IgD-negative memory B cell (primary cell): ENCODE measurements at regions not wholly inside any gene's neighbourhood (a gene's known extent, or its start where the extent isn't known, plus 50 kb on each side); places are given as distances from the start of the nearest gene placed in this dataset.
A peak's percentile ranks its signal among the peaks of the same experiment; 100 is the strongest.
"Not testable (repeated sequence)": the region's sequence is repeated elsewhere in the genome, so short reads cannot be mapped to it uniquely, and the experiment has no call there.

ENCODE experiments used
- H3K27ac Mint-ChIP-seq, 3 donors: one replicate each; pipeline ENCODE4 v1.8.0; 2020 to 2022; ENCODE audit warnings: mild to moderate bottlenecking in 3 of 3, mixed read lengths in 3 of 3, moderate library complexity in 1 of 3
- H3K27me3 Mint-ChIP-seq: one replicate; pipeline ENCODE4 v1.8.0; 2021; ENCODE audit warnings: mixed read lengths
- H3K36me3 Mint-ChIP-seq: one replicate; pipeline ENCODE4 v1.8.0; 2020; ENCODE audit warnings: mild to moderate bottlenecking, mixed read lengths
- H3K4me1 Mint-ChIP-seq, 3 donors: one replicate each; pipeline ENCODE4 v1.8.0; 2020 to 2022; ENCODE audit warnings: mixed read lengths in 3 of 3, mild to moderate bottlenecking in 1 of 3
- H3K4me3 Mint-ChIP-seq, 4 donors: one replicate each; pipeline ENCODE4 v1.8.0; 2020 to 2022; ENCODE audit warnings: mild to moderate bottlenecking in 4 of 4, mixed read lengths in 4 of 4, moderate library complexity in 3 of 4
- H3K9me3 Mint-ChIP-seq, 3 donors: one replicate each; pipeline ENCODE4 v1.8.0; 2020 to 2021; ENCODE audit warnings: mixed read lengths in 3 of 3, mild to moderate bottlenecking in 1 of 3

GRCh38 chr5:155136216-155136850, 122.8 kb downstream of the KIF4B start:
- H3K27me3 Mint-ChIP-seq: peaks cover 17% of the 10 kb centered on the region
- H3K4me3 Mint-ChIP-seq: no peak overlapping the region
- H3K9me3 Mint-ChIP-seq: no peaks in the 10 kb centered on the region
- no peak overlapping the region for H3K27ac Mint-ChIP-seq
- peaks cover 0 to 1% (median 0%) of the 10 kb centered on the region in 3 donors for H3K4me1 Mint-ChIP-seq
- no peaks in the 10 kb centered on the region for H3K36me3 Mint-ChIP-seq

DNA sequence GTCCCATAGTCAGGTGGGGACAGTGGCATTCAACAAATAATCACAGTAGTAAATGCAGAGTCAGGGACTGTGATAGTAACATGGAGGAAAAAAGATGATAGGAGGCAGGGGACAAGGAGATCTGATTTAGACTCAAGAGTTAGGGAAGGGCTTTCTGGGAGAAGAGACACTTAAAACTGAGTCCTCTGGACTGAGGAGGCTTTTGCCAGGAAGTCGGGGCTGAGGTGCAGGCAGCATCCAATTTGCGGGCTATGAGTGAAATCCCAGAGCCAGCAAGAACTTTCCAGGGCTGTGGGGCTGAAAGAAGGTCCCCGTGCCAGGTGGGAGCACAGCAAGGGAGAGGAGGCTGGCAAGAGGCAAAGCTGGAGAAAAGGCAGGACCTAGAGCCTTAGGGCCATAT, 124.1 kb downstream of the KIF4B start:
- Mint-ChIP-seq H3K36me3 (no peaks in the 10 kb centered on the region), H3K27me3 (peaks cover 14% of the 10 kb centered on the region), H3K4me3 (no peak overlapping the region), H3K9me3 (no peaks in the 10 kb centered on the region), H3K4me1 (peaks cover 0 to 1% (median 0%) of the 10 kb centered on the region in 3 donors), H3K27ac (no peak overlapping the region)

- Mint-ChIP-seq H3K27ac (no peak overlapping the region), H3K4me3 (no peak overlapping the region), H3K36me3 (no peaks in the 10 kb centered on the region), H3K27me3 (peaks cover 15% of the 10 kb centered on the region), H3K4me1 (peaks cover 0 to 1% (median 0%) of the 10 kb centered on the region in 3 donors), H3K9me3 (no peaks in the 10 kb centered on the region)
Observed at GRCh38 chr5:155140646-155141045, 127.1 kb downstream of the KIF4B start.

DNA sequence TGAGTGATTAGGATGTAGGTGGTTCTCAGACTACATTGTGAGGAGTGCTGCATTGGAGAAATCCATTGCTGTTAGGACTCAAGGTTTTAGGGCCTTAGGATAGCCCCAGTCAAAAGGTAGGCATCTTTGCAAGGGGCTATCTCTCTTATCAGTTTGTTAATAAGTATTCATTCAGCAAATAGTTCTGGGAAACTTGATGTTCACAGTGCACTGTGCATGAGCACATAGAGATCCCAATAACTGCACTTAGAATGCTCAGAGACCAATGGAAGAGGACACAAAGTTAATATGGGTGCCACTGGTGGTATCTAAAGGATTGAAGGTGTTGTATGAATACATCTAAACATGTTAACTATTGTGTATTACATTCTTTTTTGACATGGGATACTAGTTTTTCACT, 131.4 kb downstream of the KIF4B start:
- Mint-ChIP-seq H3K27me3 (peaks cover 2% of the 10 kb centered on the region), H3K4me1 (peaks cover 0 to 2% (median 0%) of the 10 kb centered on the region in 3 donors), H3K9me3 (peaks cover 0 to 2% (median 0%) of the 10 kb centered on the region in 3 donors), H3K4me3 (no peak overlapping the region), H3K27ac (no peak overlapping the region), H3K36me3 (no peaks in the 10 kb centered on the region)

- Mint-ChIP-seq H3K9me3 (peaks cover 0 to 2% (median 0%) of the 10 kb centered on the region in 3 donors), H3K27ac (no peak overlapping the region), H3K4me3 (no peak overlapping the region), H3K4me1 (peaks cover 0 to 2% (median 0%) of the 10 kb centered on the region in 3 donors), H3K36me3 (no peaks in the 10 kb centered on the region), H3K27me3 (peaks cover 1% of the 10 kb centered on the region)
Observed at GRCh38 chr5:155147222-155147621, 133.7 kb downstream of the KIF4B start.

DNA sequence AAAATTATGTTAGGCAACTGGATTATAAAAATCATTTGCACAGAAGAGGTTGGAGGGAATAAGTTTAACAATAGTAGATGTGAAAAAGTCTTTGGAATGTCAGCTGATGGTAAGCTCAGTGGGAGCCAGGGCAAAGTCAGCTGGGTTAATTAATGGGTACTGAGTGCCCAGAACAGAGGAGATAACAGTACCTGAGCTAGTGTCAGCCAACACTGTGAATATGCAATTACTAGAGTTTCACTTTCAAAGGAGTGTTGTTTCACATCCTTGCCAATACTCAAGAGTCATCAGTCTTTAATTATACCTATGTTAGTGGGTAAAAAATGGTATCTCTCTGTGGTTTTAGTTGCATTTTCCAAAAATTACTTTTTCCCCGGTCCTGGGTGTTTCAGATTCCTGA, 135.1 kb downstream of the KIF4B start:
- H3K4me1 Mint-ChIP-seq: peaks cover 0 to 2% (median 0%) of the 10 kb centered on the region in 3 donors
- H3K36me3 Mint-ChIP-seq: no peaks in the 10 kb centered on the region
- H3K4me3 Mint-ChIP-seq: no peak overlapping the region
- H3K27me3 Mint-ChIP-seq: peaks cover 1% of the 10 kb centered on the region
- H3K9me3 Mint-ChIP-seq: peaks cover 0 to 2% (median 0%) of the 10 kb centered on the region in 3 donors
- H3K27ac Mint-ChIP-seq: no peak overlapping the region

DNA sequence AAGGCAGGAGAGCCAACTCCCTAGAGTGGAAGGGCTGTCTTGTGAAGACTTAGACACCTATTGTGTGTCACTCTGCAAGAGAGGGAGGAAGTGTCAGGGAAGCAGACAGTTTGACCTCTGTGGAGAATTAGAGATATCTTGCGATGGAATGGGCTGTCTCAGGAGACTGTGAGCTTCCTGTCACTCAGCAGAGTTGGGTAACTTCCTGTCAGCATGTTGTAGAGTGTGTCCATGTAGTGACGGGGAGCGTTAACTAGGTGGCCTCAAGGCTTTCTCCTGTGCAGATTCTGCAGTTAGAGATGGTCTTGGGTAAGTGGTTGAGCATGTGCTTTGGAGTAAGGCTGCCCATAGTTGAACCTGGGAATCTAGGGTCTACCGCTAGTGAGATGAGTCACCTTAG, 136.5 kb downstream of the KIF4B start:
- Mint-ChIP-seq H3K9me3 (peaks cover 0 to 2% (median 0%) of the 10 kb centered on the region in 3 donors), H3K4me3 (no peak overlapping the region), H3K27me3 (peaks cover 1% of the 10 kb centered on the region), H3K36me3 (no peaks in the 10 kb centered on the region), H3K27ac (no peak overlapping the region), H3K4me1 (peaks cover 0 to 2% (median 0%) of the 10 kb centered on the region in 3 donors)

GRCh38 chr5:155154973-155155372, 141.4 kb downstream of the KIF4B start:
- Mint-ChIP-seq H3K4me3 (no peak overlapping the region), H3K9me3 (peaks cover 0 to 5% (median 0%) of the 10 kb centered on the region in 3 donors), H3K4me1 (no peaks in the 10 kb centered on the region), H3K27ac (no peak overlapping the region), H3K27me3 (no peaks in the 10 kb centered on the region), H3K36me3 (no peaks in the 10 kb centered on the region)

DNA sequence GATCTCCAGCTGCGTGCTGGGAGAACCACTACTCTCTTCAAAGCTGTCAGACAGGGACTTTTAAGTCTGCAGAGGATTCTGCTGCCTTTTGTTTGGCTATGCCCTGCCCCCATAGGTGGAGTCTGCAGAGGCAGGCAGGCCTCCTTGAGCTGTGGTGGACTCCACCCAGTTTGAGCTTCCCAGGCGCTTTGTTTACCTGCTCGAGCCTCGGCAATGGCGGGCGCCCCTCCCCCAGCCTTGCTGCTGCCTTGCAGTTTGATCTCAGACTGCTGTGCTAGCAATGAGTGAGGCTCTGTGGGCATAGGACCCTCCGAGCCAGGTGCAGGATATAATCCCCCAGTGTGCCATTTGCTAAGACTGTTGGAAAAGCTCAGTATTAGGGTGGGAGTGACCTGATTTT, 149.5 kb downstream of the KIF4B start:
- not testable (repeated sequence) for H3K4me1 Mint-ChIP-seq, H3K4me3 Mint-ChIP-seq, H3K36me3 Mint-ChIP-seq, H3K9me3 Mint-ChIP-seq, H3K27ac Mint-ChIP-seq, H3K27me3 Mint-ChIP-seq

DNA sequence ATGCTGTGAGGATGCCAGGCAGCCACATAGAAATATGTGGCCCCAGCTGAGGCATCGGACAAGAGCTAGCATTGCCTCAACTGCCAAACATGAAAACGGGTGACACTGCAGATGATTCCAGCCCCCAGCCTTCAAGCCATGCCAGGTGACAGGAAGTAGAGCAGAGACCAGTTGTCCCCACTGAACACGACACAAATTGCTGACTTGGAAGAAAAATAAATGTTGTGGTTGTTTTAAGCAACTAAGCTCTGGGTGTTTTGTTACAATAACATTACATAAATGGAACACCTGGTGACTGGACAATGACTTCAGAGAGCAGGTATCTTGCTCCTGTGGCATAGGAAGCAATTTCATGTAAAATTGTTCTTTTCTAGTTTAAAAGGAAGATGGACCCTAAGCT, 154.2 kb downstream of the KIF4B start:
- Mint-ChIP-seq H3K4me1 (no peaks in the 10 kb centered on the region), H3K9me3 (peaks cover 0 to 5% (median 0%) of the 10 kb centered on the region in 3 donors), H3K36me3 (no peaks in the 10 kb centered on the region), H3K27me3 (peaks cover 2% of the 10 kb centered on the region), H3K27ac (peak overlapping the region in 1 of 3 donors; percentile 31), H3K4me3 (no peak overlapping the region)

DNA sequence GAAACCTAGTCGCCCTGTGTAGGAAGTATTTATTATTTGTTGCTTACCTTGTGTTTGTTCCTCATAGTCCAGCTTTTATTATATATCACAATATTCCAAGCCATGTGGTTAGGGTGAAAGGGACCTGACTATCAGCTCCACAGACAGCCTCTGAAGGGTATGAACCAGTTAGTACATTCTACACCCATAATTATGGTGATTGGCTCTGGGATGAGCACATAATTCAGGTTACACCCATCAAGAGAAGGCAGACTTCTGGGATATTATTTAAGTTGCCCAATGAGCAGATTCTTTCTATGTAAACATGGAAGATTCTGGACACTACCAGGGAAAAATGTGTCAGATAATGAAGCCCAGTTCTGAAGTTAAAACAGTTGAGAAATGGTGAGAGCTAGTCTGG, 168.0 kb downstream of the KIF4B start:
- Mint-ChIP-seq H3K36me3 (no peaks in the 10 kb centered on the region), H3K4me3 (no peak overlapping the region), H3K27me3 (no peaks in the 10 kb centered on the region), H3K27ac (no peak overlapping the region), H3K4me1 (peaks cover 0 to 2% (median 0%) of the 10 kb centered on the region in 3 donors), H3K9me3 (peaks cover 10 to 19% (median 17%) of the 10 kb centered on the region in 3 donors)

GRCh38 chr5:155189476-155189875, 175.9 kb downstream of the KIF4B start:
- H3K36me3 Mint-ChIP-seq: no peaks in the 10 kb centered on the region
- peaks cover 10 to 16% (median 11%) of the 10 kb centered on the region in 3 donors for H3K9me3 Mint-ChIP-seq
- no peak overlapping the region for H3K27ac Mint-ChIP-seq
- peaks cover 0 to 1% (median 0%) of the 10 kb centered on the region in 3 donors for H3K4me1 Mint-ChIP-seq
- H3K27me3 Mint-ChIP-seq: peaks cover 3% of the 10 kb centered on the region
- no peak overlapping the region for H3K4me3 Mint-ChIP-seq

GRCh38 chr5:155189981-155190380, 176.4 kb downstream of the KIF4B start:
- no peak overlapping the region for H3K4me3 Mint-ChIP-seq
- peaks cover 3% of the 10 kb centered on the region for H3K27me3 Mint-ChIP-seq
- H3K4me1 Mint-ChIP-seq: peaks cover 0 to 1% (median 0%) of the 10 kb centered on the region in 3 donors
- peaks cover 10 to 13% (median 10%) of the 10 kb centered on the region in 3 donors for H3K9me3 Mint-ChIP-seq
- no peak overlapping the region for H3K27ac Mint-ChIP-seq
- no peaks in the 10 kb centered on the region for H3K36me3 Mint-ChIP-seq

GRCh38 chr5:155193029-155193428, 179.5 kb downstream of the KIF4B start:
- Mint-ChIP-seq H3K4me3 (no peak overlapping the region), H3K4me1 (peaks cover 0 to 1% (median 0%) of the 10 kb centered on the region in 3 donors), H3K27ac (no peak overlapping the region), H3K9me3 (peaks cover 0 to 7% (median 3%) of the 10 kb centered on the region in 3 donors), H3K36me3 (no peaks in the 10 kb centered on the region), H3K27me3 (peaks cover 3% of the 10 kb centered on the region)

DNA sequence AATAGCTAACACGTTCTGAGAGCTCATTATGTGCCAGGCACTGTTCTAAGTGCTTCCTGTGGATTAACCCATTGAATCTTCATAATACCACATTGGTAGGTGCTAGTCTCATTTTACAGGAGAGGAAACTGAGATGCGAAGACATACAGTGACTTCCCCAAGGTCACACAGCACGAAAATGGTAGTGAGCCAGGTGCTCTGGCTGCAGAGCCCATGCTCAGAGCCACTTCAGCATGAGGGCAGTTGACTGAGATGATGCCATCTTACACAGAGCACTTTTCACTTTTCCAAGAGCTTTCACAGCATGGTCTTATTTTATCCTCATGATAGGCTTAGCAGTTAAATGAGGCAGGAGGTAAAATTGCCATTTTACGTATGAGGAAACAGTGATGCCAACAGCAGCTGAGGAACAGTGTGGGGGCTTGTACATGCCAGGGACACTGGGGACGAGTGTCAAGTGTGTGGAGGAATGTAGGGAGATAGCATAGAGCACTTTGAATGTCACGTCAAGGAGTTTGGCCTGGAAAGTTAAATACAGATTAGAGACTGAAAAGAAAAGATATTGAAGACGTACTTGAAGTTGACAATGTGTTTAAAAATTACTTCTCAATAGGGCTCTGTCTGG, 180.0 kb downstream of the KIF4B start:
- Mint-ChIP-seq H3K27ac (no peak overlapping the region), H3K27me3 (peaks cover 3% of the 10 kb centered on the region), H3K4me3 (no peak overlapping the region), H3K36me3 (no peaks in the 10 kb centered on the region), H3K9me3 (peaks cover 0 to 7% (median 3%) of the 10 kb centered on the region in 3 donors), H3K4me1 (peaks cover 0 to 1% (median 0%) of the 10 kb centered on the region in 3 donors)

GRCh38 chr5:155200608-155201007, 187.1 kb downstream of the KIF4B start:
- Mint-ChIP-seq H3K4me3 (no peak overlapping the region), H3K27me3 (peaks cover 5% of the 10 kb centered on the region), H3K36me3 (no peaks in the 10 kb centered on the region), H3K9me3 (peaks cover 2 to 6% (median 5%) of the 10 kb centered on the region in 3 donors), H3K4me1 (no peaks in the 10 kb centered on the region), H3K27ac (no peak overlapping the region)
